Prostate gland (tissue), 1 donor: ENCODE measurements at regions not wholly inside any gene's neighbourhood (a gene's known extent, or its start where the extent isn't known, plus 50 kb on each side); places are given as distances from the start of the nearest gene placed in this dataset.

Source experiments
- POLR2A ChIP-seq: fragments of 450-650 bp; IDR thresholded peaks from one replicate; pipeline ENCODE4 v1.6.1; 2016; ENCODE audit warnings: antibody characterized with exemption, mild to moderate bottlenecking
- POLR2AphosphoS5 ChIP-seq: sonication (generic); formaldehyde crosslinking; IDR thresholded peaks from one replicate; pipeline ENCODE4 v1.6.1; 2017; ENCODE audit warnings: antibody characterized with exemption

DNA sequence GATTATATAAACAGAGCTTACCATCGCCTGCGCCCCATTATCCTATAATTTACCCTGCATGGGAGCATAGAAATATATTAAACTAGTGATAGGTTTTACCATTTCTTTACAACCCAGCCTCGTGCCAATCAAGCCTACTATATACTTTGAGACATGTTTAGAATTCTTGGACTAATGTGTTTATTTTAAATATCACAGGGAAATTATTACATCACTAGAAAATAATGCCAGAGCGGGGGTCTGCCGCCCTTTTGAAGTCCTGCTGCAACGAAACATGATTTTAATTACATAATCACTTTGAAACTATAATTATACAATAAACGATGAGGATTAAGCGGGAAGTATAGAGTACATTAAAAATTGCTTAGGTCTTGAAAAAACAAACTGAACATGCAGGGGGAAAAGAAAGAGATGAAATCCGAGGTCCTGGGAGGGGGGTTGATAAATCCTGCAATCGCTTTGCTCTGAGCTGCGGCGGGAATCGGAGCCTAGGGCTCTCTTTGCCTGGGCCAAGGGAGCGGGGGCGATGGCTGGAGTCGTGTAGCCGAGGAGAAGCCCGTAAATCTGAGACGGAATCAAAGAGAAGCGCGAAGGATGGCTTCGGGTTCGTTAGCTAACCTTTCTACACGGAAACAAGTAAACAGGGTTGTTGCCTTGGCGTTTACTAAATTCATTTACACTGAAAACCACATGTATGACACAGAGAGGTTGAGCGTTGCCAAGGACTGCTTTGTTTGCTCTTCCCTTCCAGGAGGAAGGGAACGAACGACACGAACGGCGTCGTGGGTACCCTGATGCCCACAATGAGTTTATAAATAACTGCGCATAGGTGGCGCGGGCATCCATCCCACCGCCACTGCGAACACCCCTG, 127.6 kb downstream of the TMEM174 start:
- TF ChIP-seq POLR2AphosphoS5 (no peak), POLR2A (no peak)
